H9 (cell line): ENCODE measurements at regions not wholly inside any gene's neighbourhood (a gene's known extent, or its start where the extent isn't known, plus 50 kb on each side); places are given as distances from the start of the nearest gene placed in this dataset.

Experiments
- DNase-seq: peaks from one replicate; pipeline ENCODE4 v3.0.0-alpha.2; 2017
- H2AFZ ChIP-seq: one replicate; pipeline ENCODE4 v1.6.1; 2013; ENCODE audit warnings: mild to moderate bottlenecking, low read length, control low read depth, moderate library complexity
- H2AK5ac ChIP-seq: 2 replicates; pipeline ENCODE4 v1.6.1; 2013; ENCODE audit warnings: low read length, control low read depth, mixed read lengths; ENCODE audit not compliant: insufficient read length
- H2BK120ac ChIP-seq: one replicate; pipeline ENCODE4 v1.6.1; 2013; ENCODE audit warnings: low read depth, mild to moderate bottlenecking, low read length, control low read depth, inconsistent platforms; ENCODE audit not compliant: poor library complexity, severe bottlenecking
- H2BK12ac ChIP-seq: 2 replicates; pipeline ENCODE4 v1.6.1; 2013; ENCODE audit warnings: low read length, control low read depth, mixed read lengths, low read depth; ENCODE audit not compliant: insufficient read length
- H2BK15ac ChIP-seq: 2 replicates; pipeline ENCODE4 v1.6.1; 2013; ENCODE audit warnings: low read depth, low read length, control low read depth
- H2BK20ac ChIP-seq: one replicate; pipeline ENCODE4 v1.6.1; 2013; ENCODE audit warnings: low read depth, mild to moderate bottlenecking, low read length, control low read depth, inconsistent platforms; ENCODE audit not compliant: poor library complexity, severe bottlenecking
- H2BK5ac ChIP-seq: 2 replicates; pipeline ENCODE4 v1.6.1; 2013; ENCODE audit warnings: low read length, control low read depth, mixed read lengths; ENCODE audit not compliant: insufficient read length
- H3K14ac ChIP-seq: 2 replicates; pipeline ENCODE4 v1.6.1; 2013; ENCODE audit warnings: low read length, control low read depth; ENCODE audit not compliant: insufficient read depth
- H3K18ac ChIP-seq: 2 replicates; pipeline ENCODE4 v1.6.1; 2013; ENCODE audit warnings: low read depth, mild to moderate bottlenecking, mixed read lengths, low read length, control low read depth; ENCODE audit not compliant: insufficient read length
- H3K23ac ChIP-seq: 2 replicates; pipeline ENCODE4 v1.6.1; 2013; ENCODE audit warnings: low read length, control low read depth, mixed read lengths, low read depth; ENCODE audit not compliant: insufficient read length
- H3K23me2 ChIP-seq: 2 replicates; pipeline ENCODE4 v1.6.1; 2013; ENCODE audit warnings: low read depth, mild to moderate bottlenecking, mixed read lengths, low read length, control low read depth; ENCODE audit not compliant: insufficient read length, poor library complexity, severe bottlenecking
- H3K27ac ChIP-seq: 2 replicates; pipeline ENCODE4 v1.5.1; 2013; ENCODE audit warnings: low read length, control low read depth, mixed read lengths, low read depth; ENCODE audit not compliant: insufficient read length
- H3K27me3 ChIP-seq: 2 replicates; pipeline ENCODE4 v1.6.1; 2013; ENCODE audit warnings: low read length, control low read depth, inconsistent platforms; ENCODE audit not compliant: insufficient read depth
- H3K4ac ChIP-seq: 2 replicates; pipeline ENCODE4 v1.6.1; 2013; ENCODE audit warnings: low read depth, mild to moderate bottlenecking, control low read depth, inconsistent platforms, low read length, moderate library complexity
- H3K4me1 ChIP-seq: 2 replicates; pipeline ENCODE4 v1.6.1; 2013; ENCODE audit warnings: low read length, control low read depth, inconsistent platforms; ENCODE audit not compliant: insufficient read depth
- H3K4me2 ChIP-seq: 2 replicates; pipeline ENCODE4 v1.6.1; 2013; ENCODE audit warnings: low read length, control low read depth, mixed read lengths; ENCODE audit not compliant: insufficient read length, insufficient read depth
- H3K56ac ChIP-seq: 2 replicates; pipeline ENCODE4 v1.6.1; 2013; ENCODE audit warnings: low read depth, mild to moderate bottlenecking, mixed read lengths, low read length, control low read depth; ENCODE audit not compliant: insufficient read length
- H3K79me1 ChIP-seq: 2 replicates; pipeline ENCODE4 v1.6.1; 2013; ENCODE audit warnings: low read depth, mild to moderate bottlenecking, moderate library complexity, low read length, control low read depth, inconsistent platforms; ENCODE audit not compliant: insufficient read depth, poor library complexity, severe bottlenecking
- H3K79me2 ChIP-seq: 2 replicates; pipeline ENCODE4 v1.6.1; 2013; ENCODE audit warnings: low read length, control low read depth, inconsistent platforms; ENCODE audit not compliant: insufficient read depth
- H3K9ac ChIP-seq: 2 replicates; pipeline ENCODE4 v1.6.1; 2013; ENCODE audit warnings: low read length, control low read depth, mixed read lengths; ENCODE audit not compliant: insufficient read length; ENCODE audit errors: extremely low read depth
- H3K9me3 ChIP-seq: one replicate; pipeline ENCODE4 v1.6.1; 2013; ENCODE audit warnings: low read depth, low read length, inconsistent platforms; ENCODE audit not compliant: control insufficient read depth
- H3T11ph ChIP-seq: one replicate; pipeline ENCODE4 v1.6.1; 2013; ENCODE audit warnings: mild to moderate bottlenecking, low read length, control low read depth, inconsistent platforms
- H4K20me1 ChIP-seq: one replicate; pipeline ENCODE4 v1.6.1; 2013; ENCODE audit not compliant: control insufficient read depth, insufficient read length, insufficient read depth
- H4K5ac ChIP-seq: 2 replicates; pipeline ENCODE4 v1.6.1; 2013; ENCODE audit warnings: low read depth, mild to moderate bottlenecking, mixed read lengths, low read length, control low read depth; ENCODE audit not compliant: insufficient read length
- H4K8ac ChIP-seq: replicated peaks from 2 replicates; pipeline ENCODE4 v1.6.1; 2013; ENCODE audit warnings: low read length, control low read depth, mixed read lengths, low read depth; ENCODE audit not compliant: insufficient read length
- H4K91ac ChIP-seq: 2 replicates; pipeline ENCODE4 v1.6.1; 2013; ENCODE audit warnings: low read depth, mild to moderate bottlenecking, moderate library complexity, mixed read lengths, low read length, control low read depth; ENCODE audit not compliant: insufficient read length
- H3K27ac Mint-ChIP-seq, 3 experiments: 2 replicates in 2 of 3; 3 replicates in 1 of 3; pipeline ENCODE4 v1.8.0; 2020 to 2021; ENCODE audit warnings: mixed read lengths in 3 of 3, mild to moderate bottlenecking in 1 of 3, moderate library complexity in 1 of 3
- H3K27me3 Mint-ChIP-seq: 2 replicates; pipeline ENCODE4 v1.8.0; 2021; ENCODE audit warnings: low read depth, mild to moderate bottlenecking, moderate library complexity, mixed read lengths
- H3K36me3 Mint-ChIP-seq, 3 experiments: 2 replicates in 2 of 3; 3 replicates in 1 of 3; pipeline ENCODE4 v1.8.0; 2020 to 2021; ENCODE audit warnings: low read depth in 3 of 3, mixed read lengths in 3 of 3; ENCODE audit not compliant: insufficient read depth in 1 of 3
- H3K4me1 Mint-ChIP-seq, 2 experiments: 2 replicates each; pipeline ENCODE4 v1.8.0; 2020; ENCODE audit warnings: mixed read lengths in 2 of 2
- H3K4me3 Mint-ChIP-seq, 2 experiments: 2 replicates in 1 of 2; 3 replicates in 1 of 2; pipeline ENCODE4 v1.8.0; 2020 to 2021; ENCODE audit warnings: mild to moderate bottlenecking in 2 of 2, mixed read lengths in 2 of 2, moderate library complexity in 1 of 2
- H3K9me3 Mint-ChIP-seq, 2 experiments: 2 replicates in 1 of 2; 3 replicates in 1 of 2; pipeline ENCODE4 v1.8.0; 2020; ENCODE audit warnings: mild to moderate bottlenecking in 2 of 2, mixed read lengths in 2 of 2, moderate library complexity in 1 of 2
- WGBS: extraction: QIAGEN DNeasy Blood & Tissue Kit; methylation state at CpG from one replicate; pipeline ENCODE4 v1.1.7; 2013; ENCODE audit warnings: missing lambda C conversion rate, low lambda C conversion rate, mixed read lengths; ENCODE audit not compliant: insufficient read length; ENCODE audit errors: extremely low coverage; 5-methylcytosine and 5-hydroxymethylcytosine counted together
- TF ChIP-seq, protein P1 (sequence below): fragments of 200-600 bp; sonication (generic); conservative IDR thresholded peaks from 3 replicates; pipeline ENCODE4 v1.8.0; 2021; ENCODE audit warnings: antibody characterized with exemption, mild to moderate bottlenecking

- Histone ChIP-seq H3K23ac (no peak overlapping the region), H3K27ac (no peak overlapping the region), H3K4ac (no peak overlapping the region), H4K91ac (no peak overlapping the region), H2AFZ (no peak overlapping the region), H2BK5ac (no peak overlapping the region), H3K14ac (no peak overlapping the region), H3K27me3 (no peaks in the 10 kb centered on the region), H3K23me2 (no peaks in the 10 kb centered on the region), H4K20me1 (no peaks in the 10 kb centered on the region), H3K56ac (no peak overlapping the region), H3K9me3 (no peaks in the 10 kb centered on the region), H2BK15ac (no peak overlapping the region), H3K9ac (no peak overlapping the region), H3K4me2 (no peak overlapping the region), H2BK12ac (no peak overlapping the region), H4K5ac (no peak overlapping the region), H3K18ac (no peak overlapping the region), H4K8ac (no peak overlapping the region), H3T11ph (no peak overlapping the region), H3K79me2 (no peaks in the 10 kb centered on the region), H2BK20ac (no peak overlapping the region), H2AK5ac (no peak overlapping the region), H2BK120ac (no peak overlapping the region), H3K79me1 (no peaks in the 10 kb centered on the region), H3K4me1 (no peaks in the 10 kb centered on the region)
- no peak overlapping the region for H3K27ac Mint-ChIP-seq
- TF ChIP-seq, protein P1, sequence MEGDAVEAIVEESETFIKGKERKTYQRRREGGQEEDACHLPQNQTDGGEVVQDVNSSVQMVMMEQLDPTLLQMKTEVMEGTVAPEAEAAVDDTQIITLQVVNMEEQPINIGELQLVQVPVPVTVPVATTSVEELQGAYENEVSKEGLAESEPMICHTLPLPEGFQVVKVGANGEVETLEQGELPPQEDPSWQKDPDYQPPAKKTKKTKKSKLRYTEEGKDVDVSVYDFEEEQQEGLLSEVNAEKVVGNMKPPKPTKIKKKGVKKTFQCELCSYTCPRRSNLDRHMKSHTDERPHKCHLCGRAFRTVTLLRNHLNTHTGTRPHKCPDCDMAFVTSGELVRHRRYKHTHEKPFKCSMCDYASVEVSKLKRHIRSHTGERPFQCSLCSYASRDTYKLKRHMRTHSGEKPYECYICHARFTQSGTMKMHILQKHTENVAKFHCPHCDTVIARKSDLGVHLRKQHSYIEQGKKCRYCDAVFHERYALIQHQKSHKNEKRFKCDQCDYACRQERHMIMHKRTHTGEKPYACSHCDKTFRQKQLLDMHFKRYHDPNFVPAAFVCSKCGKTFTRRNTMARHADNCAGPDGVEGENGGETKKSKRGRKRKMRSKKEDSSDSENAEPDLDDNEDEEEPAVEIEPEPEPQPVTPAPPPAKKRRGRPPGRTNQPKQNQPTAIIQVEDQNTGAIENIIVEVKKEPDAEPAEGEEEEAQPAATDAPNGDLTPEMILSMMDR: no peak
- peaks cover 0 to 6% (median 0%) of the 10 kb centered on the region in 3 experiments; a peak in 3 of 7 replicates for H3K36me3 Mint-ChIP-seq
- no CpG with 5 or more reads among the region's 1 CpG for WGBS
- H3K4me1 Mint-ChIP-seq: no peaks in the 10 kb centered on the region
- no peak for DNase-seq
- peaks cover 10 to 15% of the 10 kb centered on the region in 2 experiments; a peak in 4 of 5 replicates for H3K9me3 Mint-ChIP-seq
- no peaks in the 10 kb centered on the region for H3K27me3 Mint-ChIP-seq
- H3K4me3 Mint-ChIP-seq: no peak overlapping the region
Measured at GRCh38 chr11:42502151-42502550, 809.6 kb upstream of the API5 start.
